ENCODE measurements at regions not wholly inside any gene's neighbourhood (a gene's known extent, or its start where the extent isn't known, plus 50 kb on each side); places are given as distances from the start of the nearest gene placed in this dataset.
A peak's percentile ranks its signal among the peaks of the same experiment; 100 is the strongest.

DNA sequence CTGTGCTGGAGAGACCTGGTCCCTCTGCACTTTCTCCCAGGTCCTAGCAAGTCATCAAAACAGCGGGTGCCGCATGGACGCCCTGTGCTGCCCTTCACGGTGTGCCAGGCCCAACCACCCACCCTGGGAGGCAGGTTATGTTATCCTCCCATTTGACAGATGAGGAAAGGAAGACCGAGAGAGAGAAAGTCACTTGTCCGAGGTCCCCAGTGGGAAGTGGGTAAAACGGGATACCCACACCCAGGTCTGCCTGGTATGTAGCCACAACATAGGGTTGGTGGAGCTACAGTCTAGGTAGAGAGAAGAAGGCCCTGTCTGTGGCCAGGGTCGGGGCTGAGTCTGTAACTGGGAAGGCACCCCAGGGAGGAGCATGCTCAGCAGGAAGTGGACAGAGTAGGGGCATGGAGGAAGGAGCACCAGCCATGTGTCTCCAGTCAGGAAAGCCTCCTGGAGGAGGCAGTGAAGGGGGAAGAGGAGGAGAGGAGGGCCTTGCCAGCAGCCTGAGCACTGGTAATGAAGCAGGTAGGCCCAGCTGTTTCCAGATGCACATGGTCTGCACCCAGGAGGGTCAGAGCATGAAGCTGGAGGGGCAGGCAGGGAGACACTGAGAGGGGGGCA is 98.4 kb downstream of the ZFP36L2 start:
- TF ChIP-seq, protein P1, sequence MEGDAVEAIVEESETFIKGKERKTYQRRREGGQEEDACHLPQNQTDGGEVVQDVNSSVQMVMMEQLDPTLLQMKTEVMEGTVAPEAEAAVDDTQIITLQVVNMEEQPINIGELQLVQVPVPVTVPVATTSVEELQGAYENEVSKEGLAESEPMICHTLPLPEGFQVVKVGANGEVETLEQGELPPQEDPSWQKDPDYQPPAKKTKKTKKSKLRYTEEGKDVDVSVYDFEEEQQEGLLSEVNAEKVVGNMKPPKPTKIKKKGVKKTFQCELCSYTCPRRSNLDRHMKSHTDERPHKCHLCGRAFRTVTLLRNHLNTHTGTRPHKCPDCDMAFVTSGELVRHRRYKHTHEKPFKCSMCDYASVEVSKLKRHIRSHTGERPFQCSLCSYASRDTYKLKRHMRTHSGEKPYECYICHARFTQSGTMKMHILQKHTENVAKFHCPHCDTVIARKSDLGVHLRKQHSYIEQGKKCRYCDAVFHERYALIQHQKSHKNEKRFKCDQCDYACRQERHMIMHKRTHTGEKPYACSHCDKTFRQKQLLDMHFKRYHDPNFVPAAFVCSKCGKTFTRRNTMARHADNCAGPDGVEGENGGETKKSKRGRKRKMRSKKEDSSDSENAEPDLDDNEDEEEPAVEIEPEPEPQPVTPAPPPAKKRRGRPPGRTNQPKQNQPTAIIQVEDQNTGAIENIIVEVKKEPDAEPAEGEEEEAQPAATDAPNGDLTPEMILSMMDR (conservative IDR thresholded peaks at IDR 0.05; ENCODE audit: low read length), result no peak
- TF ChIP-seq EZH2phosphoT487 (IDR thresholded peaks at IDR 0.05; ENCODE audit: borderline replicate concordance, low read depth, low read length), result no peak
- H2AFZ ChIP-seq (ENCODE audit: low read length), result no peak overlapping the region
- H3K4me3 ChIP-seq (ENCODE audit: low read depth, low read length, poor library complexity, severe bottlenecking), result no peak overlapping the region
- H3K36me3 ChIP-seq (ENCODE audit: insufficient read depth, low read length), result no peaks in the 10 kb centered on the region
- H3K4me2 ChIP-seq (ENCODE audit: low read length), result no peak overlapping the region
- no peak for DNase-seq (ENCODE audit: low spot score)
- BruUV-seq (replicated peaks), result no TSS peak
- ChIA-PET CTCF (ENCODE audit: unreplicated experiment) (interaction anchor here (0.9 to 4.5 kb wide), 2 partner anchors 87 to 101 kb away, joined by 3 to 30 read pairs; partner anchors contain the start of gene ZFP36L2), POLR2A (interaction anchor here (1.6 kb wide), 1 partner anchor 101 kb away, joined by 8 read pairs; no protein-coding TSS in a partner anchor)
- no peaks in the 10 kb centered on the region for H3K79me2 ChIP-seq (ENCODE audit: insufficient read depth, low read depth, low read length)
- no peaks in the 10 kb centered on the region for H4K20me1 ChIP-seq (ENCODE audit: insufficient read depth, low read length)
- intact Hi-C loops (cut with micrococcal nuclease; ENCODE audit: unreplicated experiment), result no loop called here
- H3K9me2 ChIP-seq (ENCODE audit: insufficient read depth, low read length), result no peaks in the 10 kb centered on the region
- H3K4me1 ChIP-seq (ENCODE audit: insufficient read depth, low read length, poor library complexity, severe bottlenecking), result peaks cover 93% of the 10 kb centered on the region
- no peak overlapping the region for H3K27ac ChIP-seq (ENCODE audit: low read depth, low read length, poor library complexity, severe bottlenecking)
- H3K9me3 ChIP-seq (ENCODE audit: low read length), result no peaks in the 10 kb centered on the region

DNA sequence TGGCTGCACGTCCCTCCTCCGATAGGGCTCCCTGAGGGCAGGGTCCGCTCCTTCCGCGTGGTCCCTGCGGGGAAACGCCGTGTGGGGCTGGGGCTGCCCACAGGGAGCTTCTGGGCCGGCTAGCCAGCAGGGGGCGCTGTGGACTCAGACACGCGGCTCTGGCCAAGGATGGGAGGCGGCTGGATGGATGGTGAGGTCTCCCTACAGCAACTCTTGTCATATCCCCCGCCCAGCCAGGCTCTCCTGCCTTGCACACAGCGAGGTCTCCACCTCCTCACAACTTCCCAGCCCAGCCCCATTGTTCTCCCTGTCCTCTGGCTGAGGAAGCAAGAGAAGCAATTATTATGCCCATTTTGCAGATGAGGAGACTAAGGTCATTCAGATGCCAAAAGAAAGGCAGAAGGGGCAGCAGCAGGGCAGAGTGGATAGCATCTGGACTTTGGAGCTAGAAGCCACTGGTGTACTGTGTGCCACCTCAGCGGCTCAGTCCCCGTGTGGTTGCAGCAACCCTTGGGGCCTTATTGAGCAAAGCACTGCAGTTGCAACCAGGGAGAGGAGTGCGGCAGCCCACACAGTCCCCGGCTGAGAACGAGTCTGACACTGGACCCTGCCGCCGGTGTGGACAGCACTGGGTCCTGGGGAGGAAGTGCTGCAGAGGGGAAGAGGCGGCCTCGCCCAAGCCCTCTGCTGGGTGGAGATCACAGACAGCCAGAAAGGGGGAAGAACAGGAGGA is 99.0 kb downstream of the ZFP36L2 start:
- ChIA-PET CTCF (ENCODE audit: unreplicated experiment) (interaction anchor here (0.6 to 4.5 kb wide), 2 partner anchors 13 to 102 kb away, joined by 3 to 30 read pairs; partner anchors contain the start of gene ZFP36L2), POLR2A (interaction anchor here (0.6 to 1.1 kb wide), 2 partner anchors 91 to 99 kb away, joined by 3 read pairs; partner anchors contain the start of gene ZFP36L2)
- intact Hi-C loops (cut with micrococcal nuclease; ENCODE audit: unreplicated experiment), result no loop called here
- Histone ChIP-seq H3K4me3 (ENCODE audit: low read depth, low read length, poor library complexity, severe bottlenecking) (no peak overlapping the region), H3K4me1 (ENCODE audit: insufficient read depth, low read length, poor library complexity, severe bottlenecking) (peaks cover 86% of the 10 kb centered on the region), H3K9me2 (ENCODE audit: insufficient read depth, low read length) (no peaks in the 10 kb centered on the region), H3K79me2 (ENCODE audit: insufficient read depth, low read depth, low read length) (no peaks in the 10 kb centered on the region), H2AFZ (ENCODE audit: low read length) (no peak overlapping the region), H3K27ac (ENCODE audit: low read depth, low read length, poor library complexity, severe bottlenecking) (no peak overlapping the region), H3K36me3 (ENCODE audit: insufficient read depth, low read length) (no peaks in the 10 kb centered on the region), H3K9me3 (ENCODE audit: low read length) (no peaks in the 10 kb centered on the region), H3K4me2 (ENCODE audit: low read length) (0 out of 2 replicates have a peak overlapping the region, but pooled peaks have one; percentile 1), H4K20me1 (ENCODE audit: insufficient read depth, low read length) (no peaks in the 10 kb centered on the region)
- TF ChIP-seq EZH2phosphoT487 (IDR thresholded peaks at IDR 0.05; ENCODE audit: borderline replicate concordance, low read depth, low read length), result no peak
- TF ChIP-seq, protein P1 (conservative IDR thresholded peaks at IDR 0.05; ENCODE audit: low read length), result peak; percentile 93
- BruUV-seq (replicated peaks), result no TSS peak
- DNase-seq (ENCODE audit: low spot score), result peak; percentile 82

Measured in OCI-LY7 (cell line).